HG02852 (cell line): ENCODE measurements at regions not wholly inside any gene's neighbourhood (a gene's known extent, or its start where the extent isn't known, plus 50 kb on each side); places are given as distances from the start of the nearest gene placed in this dataset.
"Not testable (repeated sequence)": the region's sequence is repeated elsewhere in the genome, so short reads cannot be mapped to it uniquely, and the experiment has no call there.

ENCODE experiments used
- ATAC-seq: cut with Tn5 transposase; IDR thresholded peaks from one replicate; pipeline ENCODE4 v1.9.1; 2021; ENCODE audit warnings: mild to moderate bottlenecking, moderate library complexity; ENCODE audit not compliant: unreplicated experiment

- no peak for ATAC-seq
Measured at GRCh38 chr10:33071857-33072256, 113.8 kb upstream of the ITGB1 start.

- no peak for ATAC-seq
Measured at GRCh38 chr10:33070101-33070500, 112.1 kb upstream of the ITGB1 start.

- no peak for ATAC-seq
Measured at GRCh38 chr10:33067917-33068316, 109.9 kb upstream of the ITGB1 start.

- no peak for ATAC-seq
Measured at GRCh38 chr10:33067481-33067880, 109.5 kb upstream of the ITGB1 start.

GRCh38 chr10:33066558-33067236 lies 108.7 kb upstream of the ITGB1 start:
- no peak for ATAC-seq

- no peak for ATAC-seq
Measured at GRCh38 chr10:33065111-33065510, 107.1 kb upstream of the ITGB1 start.

- no peak for ATAC-seq
Measured at GRCh38 chr10:33064706-33065105, 106.7 kb upstream of the ITGB1 start.

- no peak for ATAC-seq
Measured at GRCh38 chr10:33057620-33058019, 99.6 kb upstream of the ITGB1 start.

GRCh38 chr10:33056828-33057596 lies 99.0 kb upstream of the ITGB1 start:
- no peak for ATAC-seq

- no peak for ATAC-seq
Measured at GRCh38 chr10:33055625-33056024, 97.6 kb upstream of the ITGB1 start.

- ATAC-seq = no peak
Measured at GRCh38 chr10:33052915-33053810, 95.1 kb upstream of the ITGB1 start.

GRCh38 chr10:33052263-33052875 lies 94.3 kb upstream of the ITGB1 start:
- no peak for ATAC-seq

- ATAC-seq = not testable (repeated sequence)
Measured at GRCh38 chr10:33049963-33050920, 92.2 kb upstream of the ITGB1 start.

GRCh38 chr10:33048223-33048622 lies 90.2 kb upstream of the ITGB1 start:
- no peak for ATAC-seq

GRCh38 chr10:33047655-33048054 lies 89.6 kb upstream of the ITGB1 start:
- ATAC-seq = no peak

GRCh38 chr10:33046792-33047191 lies 88.8 kb upstream of the ITGB1 start:
- no peak for ATAC-seq

- ATAC-seq = no peak
Measured at GRCh38 chr10:33045421-33045820, 87.4 kb upstream of the ITGB1 start.

- ATAC-seq = no peak
Measured at GRCh38 chr10:33042565-33042964, 84.5 kb upstream of the ITGB1 start.

- ATAC-seq = no peak
Measured at GRCh38 chr10:33041783-33042437, 83.9 kb upstream of the ITGB1 start.
